Neural progenitor cell (in vitro differentiated cells): ENCODE measurements at regions not wholly inside any gene's neighbourhood (a gene's known extent, or its start where the extent isn't known, plus 50 kb on each side); places are given as distances from the start of the nearest gene placed in this dataset.

Source experiments
- EZH2 ChIP-seq: fragments of 200-600 bp; sonication (generic); IDR thresholded peaks from 2 replicates; pipeline ENCODE4 v1.6.1; 2017; ENCODE audit warnings: antibody characterized with exemption, mild to moderate bottlenecking, moderate library complexity
- EZH2phosphoT487 ChIP-seq: fragments of 200-600 bp; sonication (generic); IDR thresholded peaks from 2 replicates; pipeline ENCODE4 v1.6.1; 2017; ENCODE audit warnings: antibody characterized with exemption
- TF ChIP-seq, protein P1 (sequence below): fragments of 200-600 bp; sonication (generic); IDR thresholded peaks from 2 replicates; pipeline ENCODE4 v1.5.1; 2017; ENCODE audit warnings: antibody characterized with exemption, mild to moderate bottlenecking

DNA sequence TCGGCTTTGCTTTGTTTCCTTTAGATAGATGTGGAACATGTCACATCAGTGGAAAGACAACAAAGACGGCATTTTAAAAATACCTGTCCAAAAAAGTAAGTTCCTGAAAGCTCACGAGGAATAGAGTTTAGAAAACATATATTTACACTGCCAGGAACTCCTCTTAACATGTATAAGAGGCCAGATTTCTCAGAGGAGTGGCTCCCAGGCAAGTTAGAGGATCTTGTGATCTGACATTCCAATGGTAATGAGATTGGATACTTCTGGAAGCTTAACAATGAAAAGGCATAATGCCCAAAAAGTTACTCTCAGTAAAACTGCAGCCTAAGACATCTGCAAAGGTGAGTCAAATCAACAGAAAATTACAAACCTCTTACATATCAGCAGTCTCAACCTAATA lies 77.1 kb downstream of the CYRIA start:
- TF ChIP-seq, protein P1, sequence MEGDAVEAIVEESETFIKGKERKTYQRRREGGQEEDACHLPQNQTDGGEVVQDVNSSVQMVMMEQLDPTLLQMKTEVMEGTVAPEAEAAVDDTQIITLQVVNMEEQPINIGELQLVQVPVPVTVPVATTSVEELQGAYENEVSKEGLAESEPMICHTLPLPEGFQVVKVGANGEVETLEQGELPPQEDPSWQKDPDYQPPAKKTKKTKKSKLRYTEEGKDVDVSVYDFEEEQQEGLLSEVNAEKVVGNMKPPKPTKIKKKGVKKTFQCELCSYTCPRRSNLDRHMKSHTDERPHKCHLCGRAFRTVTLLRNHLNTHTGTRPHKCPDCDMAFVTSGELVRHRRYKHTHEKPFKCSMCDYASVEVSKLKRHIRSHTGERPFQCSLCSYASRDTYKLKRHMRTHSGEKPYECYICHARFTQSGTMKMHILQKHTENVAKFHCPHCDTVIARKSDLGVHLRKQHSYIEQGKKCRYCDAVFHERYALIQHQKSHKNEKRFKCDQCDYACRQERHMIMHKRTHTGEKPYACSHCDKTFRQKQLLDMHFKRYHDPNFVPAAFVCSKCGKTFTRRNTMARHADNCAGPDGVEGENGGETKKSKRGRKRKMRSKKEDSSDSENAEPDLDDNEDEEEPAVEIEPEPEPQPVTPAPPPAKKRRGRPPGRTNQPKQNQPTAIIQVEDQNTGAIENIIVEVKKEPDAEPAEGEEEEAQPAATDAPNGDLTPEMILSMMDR = no peak
- TF ChIP-seq EZH2 = no peak
- no peak for TF ChIP-seq EZH2phosphoT487
